Transverse colon (tissue), 4 donors: ENCODE measurements at regions not wholly inside any gene's neighbourhood (a gene's known extent, or its start where the extent isn't known, plus 50 kb on each side); places are given as distances from the start of the nearest gene placed in this dataset.

Experiments
- DNase-seq: peaks from one replicate; pipeline ENCODE4 v3.0.0-alpha.2; 2019
- H3K27ac ChIP-seq, 4 donors: fragments of 200-600 bp; sonication (generic); 2 replicates each; pipeline ENCODE4 v1.5.1; 2016 to 2018; ENCODE audit warnings: inconsistent platforms in 4 of 4
- H3K27me3 ChIP-seq: fragments of 200-600 bp; sonication (generic); 2 replicates; pipeline ENCODE4 v1.5.1; 2017; ENCODE audit warnings: inconsistent platforms
- H3K36me3 ChIP-seq, 4 donors: fragments of 200-600 bp; sonication (generic); 2 replicates each; pipeline ENCODE4 v1.5.1; 2017 to 2019; ENCODE audit warnings: inconsistent platforms in 4 of 4
- H3K4me1 ChIP-seq, 4 donors: fragments of 200-600 bp; sonication (generic); 2 replicates each; pipeline ENCODE4 v1.5.1; 2017 to 2020; ENCODE audit warnings: inconsistent platforms in 4 of 4
- H3K4me3 ChIP-seq, 4 donors: fragments of 200-600 bp; sonication (generic); 1 replicate in 1 of 4; 2 replicates in 3 of 4; pipeline versions ENCODE4 v1.5.1 to v1.6.1; 2017 to 2019; ENCODE audit warnings: inconsistent platforms in 4 of 4
- H3K9me3 ChIP-seq, 2 donors: fragments of 200-600 bp; sonication (generic); 2 replicates each; pipeline ENCODE4 v1.5.1; 2017 to 2019; ENCODE audit warnings: inconsistent platforms in 2 of 2
- EP300 ChIP-seq: sonication (generic); formaldehyde crosslinking; IDR thresholded peaks from one replicate; pipeline ENCODE4 v1.6.1; 2017; ENCODE audit warnings: antibody characterized with exemption, low read depth
- POLR2A ChIP-seq: fragments of 450-650 bp; IDR thresholded peaks from one replicate; pipeline ENCODE4 v1.6.1; 2016; ENCODE audit warnings: antibody characterized with exemption, mild to moderate bottlenecking, moderate library complexity
- POLR2AphosphoS5 ChIP-seq, 3 donors: sonication (generic); formaldehyde crosslinking; IDR thresholded peaks; one replicate each; pipeline ENCODE4 v1.6.1; 2016; ENCODE audit warnings: antibody characterized with exemption in 3 of 3
- WGBS, 2 donors: methylation state at CpG; one replicate each; pipeline ENCODE4 v1.1.5; 2018; ENCODE audit warnings: low coverage in 1 of 2; 5-methylcytosine and 5-hydroxymethylcytosine counted together
- in situ Hi-C, 4 donors: fragments of 200-750 bp; cut with MboI; loops; one replicate each; pipeline versions ENCODE4 v1.15.0 to v1.15.1; 2017; ENCODE audit warnings: low sequenced_read_pairs in 3 of 4, low pct_ligation_motif_present in 1 of 4, low pct_unique_long_range_greater_than_20kb in 1 of 4
- intact Hi-C: fragments of 100-400 bp; cut with DNase I; formaldehyde crosslinking; loops from one replicate; pipeline ENCODE4 v1.15.1; 2023; ENCODE audit warnings: low total_unique reads
- TF ChIP-seq, protein P1 (sequence below), 5 experiments: fragments of 200-600 bp in 3 of 5; fragments of 450-650 bp in 2 of 5; sonication (generic) in 3 of 5; IDR thresholded peaks; 1 replicate in 2 of 5; 2 replicates in 3 of 5; pipeline ENCODE4 v1.5.1; 2016 to 2017; ENCODE audit warnings: antibody characterized with exemption in 5 of 5, inconsistent platforms in 3 of 5, mild to moderate bottlenecking in 2 of 5, moderate library complexity in 1 of 5

DNA sequence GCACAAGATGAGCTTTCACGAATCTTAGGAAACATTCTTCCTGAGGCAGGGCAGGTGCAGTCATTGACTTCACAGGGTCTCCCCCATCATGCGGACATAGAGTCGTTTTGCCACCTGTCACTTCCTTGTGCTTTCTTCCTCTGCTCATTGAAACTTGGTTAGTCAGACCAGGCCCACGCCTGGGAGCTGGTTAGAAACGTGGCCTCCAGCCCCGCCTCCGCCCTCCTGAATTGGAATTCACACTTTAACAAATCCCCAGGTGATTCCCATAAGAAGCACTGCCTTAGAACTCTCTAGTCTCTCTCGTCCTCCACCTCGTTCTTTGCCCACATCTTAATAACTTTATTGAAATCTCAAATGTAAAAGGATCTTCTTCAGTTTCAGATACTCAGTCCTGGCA, 265.5 kb upstream of the FZD8 start:
- in situ Hi-C loops: loop anchor here in 2 of 4 donors (25.0 kb wide), 1 partner anchor 270 kb away; the partner anchor contains the start of gene FZD8 (in 2 of the 2)
- intact Hi-C loops: no loop called here
- H3K27me3 ChIP-seq: no peaks in the 10 kb centered on the region
- no peak overlapping the region for H3K4me3 ChIP-seq
- H3K9me3 ChIP-seq: no peaks in the 10 kb centered on the region
- DNase-seq: no peak
- peaks cover 0 to 1% (median 0%) of the 10 kb centered on the region in 4 donors for H3K4me1 ChIP-seq
- no peak overlapping the region for H3K27ac ChIP-seq
- TF ChIP-seq EP300 (no peak), POLR2AphosphoS5 (IDR thresholded peaks at IDR 0.05) (no peak), POLR2A (no peak)
- TF ChIP-seq, protein P1, sequence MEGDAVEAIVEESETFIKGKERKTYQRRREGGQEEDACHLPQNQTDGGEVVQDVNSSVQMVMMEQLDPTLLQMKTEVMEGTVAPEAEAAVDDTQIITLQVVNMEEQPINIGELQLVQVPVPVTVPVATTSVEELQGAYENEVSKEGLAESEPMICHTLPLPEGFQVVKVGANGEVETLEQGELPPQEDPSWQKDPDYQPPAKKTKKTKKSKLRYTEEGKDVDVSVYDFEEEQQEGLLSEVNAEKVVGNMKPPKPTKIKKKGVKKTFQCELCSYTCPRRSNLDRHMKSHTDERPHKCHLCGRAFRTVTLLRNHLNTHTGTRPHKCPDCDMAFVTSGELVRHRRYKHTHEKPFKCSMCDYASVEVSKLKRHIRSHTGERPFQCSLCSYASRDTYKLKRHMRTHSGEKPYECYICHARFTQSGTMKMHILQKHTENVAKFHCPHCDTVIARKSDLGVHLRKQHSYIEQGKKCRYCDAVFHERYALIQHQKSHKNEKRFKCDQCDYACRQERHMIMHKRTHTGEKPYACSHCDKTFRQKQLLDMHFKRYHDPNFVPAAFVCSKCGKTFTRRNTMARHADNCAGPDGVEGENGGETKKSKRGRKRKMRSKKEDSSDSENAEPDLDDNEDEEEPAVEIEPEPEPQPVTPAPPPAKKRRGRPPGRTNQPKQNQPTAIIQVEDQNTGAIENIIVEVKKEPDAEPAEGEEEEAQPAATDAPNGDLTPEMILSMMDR (IDR thresholded peaks at IDR 0.05): no peak
- no peaks in the 10 kb centered on the region for H3K36me3 ChIP-seq
- WGBS, 2 donors: 61 to 80% methylated on average over 1 to 9 of the region's 9 CpGs

GRCh38 chr10:35906155-35906554, 264.1 kb upstream of the FZD8 start:
- TF ChIP-seq, protein P1 (IDR thresholded peaks at IDR 0.05): no peak
- no peak for TF ChIP-seq POLR2A
- TF ChIP-seq POLR2AphosphoS5 (IDR thresholded peaks at IDR 0.05): no peak
- TF ChIP-seq EP300: no peak
- Histone ChIP-seq H3K4me1 (no peaks in the 10 kb centered on the region), H3K36me3 (no peaks in the 10 kb centered on the region), H3K27me3 (no peaks in the 10 kb centered on the region), H3K9me3 (no peaks in the 10 kb centered on the region), H3K27ac (no peak overlapping the region), H3K4me3 (no peak overlapping the region)
- in situ Hi-C loops (loop anchor here in 2 of 4 donors (25.0 kb wide), 1 partner anchor 269 kb away; the partner anchor contains the start of gene FZD8 (in 2 of the 2)), intact Hi-C loops (no loop called here)
- 67 to 100% methylated on average over 1 to 3 of the region's 3 CpGs for WGBS, 2 donors
- no peak for DNase-seq

GRCh38 chr10:35903021-35903420, 260.9 kb upstream of the FZD8 start:
- Histone ChIP-seq H3K4me1 (no peaks in the 10 kb centered on the region), H3K36me3 (no peaks in the 10 kb centered on the region), H3K9me3 (no peaks in the 10 kb centered on the region), H3K27ac (no peak overlapping the region), H3K4me3 (no peak overlapping the region), H3K27me3 (no peaks in the 10 kb centered on the region)
- DNase-seq: no peak
- TF ChIP-seq POLR2AphosphoS5 (IDR thresholded peaks at IDR 0.05) (no peak), EP300 (no peak), POLR2A (no peak)
- TF ChIP-seq, protein P1 (IDR thresholded peaks at IDR 0.05): no peak
- in situ Hi-C loops: loop anchor here in 2 of 4 donors (25.0 kb wide), 1 partner anchor 266 kb away; the partner anchor contains the start of gene FZD8 (in 2 of the 2)
- WGBS, 2 donors: 90 to 92% methylated on average over 6 to 7 of the region's 7 CpGs
- intact Hi-C loops: no loop called here

- H3K27ac ChIP-seq: no peak overlapping the region
- 69 to 73% methylated on average over 11 to 17 of the region's 18 CpGs for WGBS, 2 donors
- H3K4me3 ChIP-seq: no peak overlapping the region
- TF ChIP-seq POLR2A: no peak
- no peak for TF ChIP-seq POLR2AphosphoS5 (IDR thresholded peaks at IDR 0.05)
- TF ChIP-seq, protein P1 (IDR thresholded peaks at IDR 0.05): no peak
- TF ChIP-seq EP300: no peak
- DNase-seq: no peak
- in situ Hi-C loops: no loop called here
- intact Hi-C loops: no loop called here
- no peaks in the 10 kb centered on the region for H3K9me3 ChIP-seq
- H3K4me1 ChIP-seq: no peaks in the 10 kb centered on the region
- H3K27me3 ChIP-seq: no peaks in the 10 kb centered on the region
- no peaks in the 10 kb centered on the region for H3K36me3 ChIP-seq
These were observed 256.8 kb upstream of the FZD8 start for GRCh38 chr10:35898716-35899440.
